ENCODE measurements at regions not wholly inside any gene's neighbourhood (a gene's known extent, or its start where the extent isn't known, plus 50 kb on each side); places are given as distances from the start of the nearest gene placed in this dataset.

DNA sequence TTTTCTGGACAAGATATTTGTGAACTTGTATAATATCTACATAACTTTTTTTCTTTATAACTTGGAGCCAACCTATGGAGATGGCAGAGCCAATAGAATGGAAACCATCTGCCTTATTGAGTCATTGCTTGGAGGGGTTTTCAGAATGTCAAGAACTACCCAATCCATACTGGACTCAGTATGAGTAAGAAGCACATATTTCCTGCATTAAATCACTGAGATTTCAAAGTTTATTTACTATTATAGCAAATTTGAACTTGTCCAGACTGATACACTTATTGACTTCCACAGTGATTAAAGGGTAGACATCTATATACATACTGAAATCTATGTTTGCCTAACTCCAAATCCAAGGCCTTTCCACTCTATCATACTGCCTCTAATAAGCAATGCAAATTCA is 704.0 kb downstream of the KCNA4 start:
- no peak for TF ChIP-seq NFIC (IDR thresholded peaks at IDR 0.05)
- TF ChIP-seq TAF1 (IDR thresholded peaks at IDR 0.05; ENCODE audit: low read depth), result no peak
- TF ChIP-seq RAD21 (IDR thresholded peaks at IDR 0.05; ENCODE audit: low read depth), result no peak
- TF ChIP-seq TEAD4 (IDR thresholded peaks at IDR 0.05), result no peak
- no peak for TF ChIP-seq FOXM1 (IDR thresholded peaks at IDR 0.05; ENCODE audit: borderline replicate concordance, low read depth)
- no peak for TF ChIP-seq MAX (IDR thresholded peaks at IDR 0.05)

Measured in Ishikawa (cell line).